HCT116 (cell line): ENCODE measurements at regions not wholly inside any gene's neighbourhood (a gene's known extent, or its start where the extent isn't known, plus 50 kb on each side); places are given as distances from the start of the nearest gene placed in this dataset.

Experiments
- ATAC-seq: fragments of 200-7000 bp; cut with Tn5 transposase; 2 replicates; pipeline ENCODE4 v1.9.1; 2020; ENCODE audit warnings: mild to moderate bottlenecking, moderate library complexity
- BruUV-seq: library from RNA; stranded (reverse); fragments of 400-500 nt; replicated peaks from 2 replicates; lab custom pipeline; 2021; lab: Mats Ljungman, UMichigan
- CTCF ChIA-PET: fragments of 300-600 bp; sonication (Branson Sonifier 250); formaldehyde crosslinking; loops from one replicate; lab custom pipeline; 2021; ENCODE audit warnings: antibody characterized with exemption; lab: Charles Lee
- POLR2A ChIA-PET: fragments of 300-600, 350-600 bp; sonication (Branson Sonifier 250); formaldehyde crosslinking; loops from one replicate; lab custom pipeline; 2021; ENCODE audit warnings: antibody characterized with exemption; lab: Charles Lee
- RAD21 ChIA-PET, 2 experiments: fragments of 300-600 bp; sonication (Branson Sonifier 250); formaldehyde crosslinking; loops; one replicate each; lab custom pipeline; 2023; ENCODE audit warnings: low total read pairs in 2 of 2; ENCODE audit not compliant: uncharacterized antibody in 2 of 2, unreplicated experiment in 2 of 2, low non-redundant PET in 1 of 2; lab: Charles Lee
- DNase-seq: peaks from one replicate; pipeline ENCODE4 v3.0.0-alpha.2; 2010; ENCODE audit warnings: low read depth, low spot score
- H2AFZ ChIP-seq: fragments of 200-600 bp; shearing (Covaris generic), sonication (generic); 2 replicates; pipeline ENCODE4 v1.6.1; 2017; ENCODE audit warnings: low read depth, mixed run types, mixed read lengths, antibody characterized with exemption, low read length; ENCODE audit not compliant: poor library complexity, severe bottlenecking
- H3K27ac ChIP-seq: 2 replicates; pipeline ENCODE4 v1.5.1; 2012; ENCODE audit warnings: low read depth, low read length
- H3K27me3 ChIP-seq: fragments of 200-600 bp; sonication (generic); 2 replicates; pipeline ENCODE4 v1.6.1; 2016; ENCODE audit warnings: mixed run types, low read length, mixed read lengths; ENCODE audit not compliant: insufficient read depth
- H3K36me3 ChIP-seq, 2 experiments: fragments of 200-500 bp in 1 of 2; fragments of 200-600 bp in 1 of 2; sonication (Bioruptor generic) in 1 of 2; sonication (generic) in 1 of 2; 2 replicates each; pipeline versions ENCODE4 v1.5.1 to v1.6.1; 2014 to 2016; ENCODE audit warnings: low read length in 2 of 2, inconsistent platforms in 1 of 2, mixed read lengths in 1 of 2, mixed run types in 1 of 2; ENCODE audit not compliant: insufficient read depth in 2 of 2, control insufficient read depth in 1 of 2
- H3K4me1 ChIP-seq, 2 experiments: fragments of 200-600 bp in 1 of 2; sonication (generic) in 1 of 2; 2 replicates each; pipeline versions ENCODE4 v1.5.1 to v1.6.1; 2012 to 2017; ENCODE audit warnings: low read length in 2 of 2, inconsistent platforms in 1 of 2, mild to moderate bottlenecking in 1 of 2, mixed read lengths in 1 of 2, mixed run types in 1 of 2, moderate library complexity in 1 of 2; ENCODE audit not compliant: insufficient read depth in 2 of 2, control insufficient read depth in 1 of 2
- H3K4me2 ChIP-seq: fragments of 200-600 bp; sonication (generic); 2 replicates; pipeline ENCODE4 v1.6.1; 2017; ENCODE audit warnings: mixed run types, low read length, mixed read lengths
- H3K4me3 ChIP-seq, 2 experiments: fragments of 200-600 bp in 1 of 2; sonication (generic) in 1 of 2; replicated peaks in 1 of 2; 2 replicates each; pipeline ENCODE4 v1.5.1; 2011 to 2016; ENCODE audit warnings: low read length in 2 of 2, control low read depth in 1 of 2, low read depth in 1 of 2, mild to moderate bottlenecking in 1 of 2, mixed read lengths in 1 of 2, mixed run types in 1 of 2
- H3K79me2 ChIP-seq: fragments of 200-600 bp; sonication (generic); 2 replicates; pipeline ENCODE4 v1.6.1; 2017; ENCODE audit warnings: mild to moderate bottlenecking, mixed run types, low read length, moderate library complexity, mixed read lengths; ENCODE audit not compliant: insufficient read depth
- H3K9ac ChIP-seq: fragments of 200-600 bp; sonication (generic); 2 replicates; pipeline ENCODE4 v1.6.1; 2016; ENCODE audit warnings: low read length, mixed read lengths
- H3K9me2 ChIP-seq: fragments of 200-600 bp; sonication (generic), shearing (Covaris generic); 2 replicates; pipeline ENCODE4 v1.6.1; 2017; ENCODE audit warnings: mixed run types, mild to moderate bottlenecking, moderate library complexity; ENCODE audit not compliant: insufficient read depth
- H3K9me3 ChIP-seq, 2 experiments: fragments of 200-500 bp in 1 of 2; fragments of 200-600 bp in 1 of 2; sonication (Bioruptor generic) in 1 of 2; sonication (generic) in 1 of 2; 2 replicates each; pipeline ENCODE4 v1.6.1; 2014 to 2017; ENCODE audit warnings: low read length in 2 of 2, mixed read lengths in 2 of 2, inconsistent platforms in 1 of 2, low read depth in 1 of 2, mild to moderate bottlenecking in 1 of 2, mixed run types in 1 of 2, moderate library complexity in 1 of 2; ENCODE audit not compliant: control insufficient read depth in 1 of 2, insufficient read depth in 1 of 2
- H4K20me1 ChIP-seq: fragments of 200-600 bp; sonication (generic), shearing (Covaris generic); 2 replicates; pipeline ENCODE4 v1.6.1; 2017; ENCODE audit warnings: mixed run types, mild to moderate bottlenecking, moderate library complexity; ENCODE audit not compliant: insufficient read depth
- ELF1 ChIP-seq: IDR thresholded peaks from 2 replicates; pipeline ENCODE4 v1.6.1; 2012; ENCODE audit warnings: low read depth, borderline replicate concordance
- EZH2phosphoT487 ChIP-seq: fragments of 200-600 bp; IDR thresholded peaks from 2 replicates; pipeline ENCODE4 v1.6.1; 2018; ENCODE audit warnings: antibody characterized with exemption, borderline replicate concordance
- FOSL1 ChIP-seq: IDR thresholded peaks from 2 replicates; pipeline ENCODE4 v1.6.1; 2012; ENCODE audit warnings: low read depth
- POLR2A ChIP-seq: IDR thresholded peaks from 2 replicates; pipeline ENCODE4 v1.7.0; 2011; ENCODE audit warnings: borderline replicate concordance; ENCODE audit not compliant: insufficient read depth, insufficient read length; ENCODE audit errors: extremely low read depth
- SP1 ChIP-seq: IDR thresholded peaks from 2 replicates; pipeline ENCODE4 v1.6.1; 2012; ENCODE audit warnings: low read depth
- intact Hi-C: fragments of 100-400 bp; cut with micrococcal nuclease; formaldehyde crosslinking; loops from 2 replicates; pipeline ENCODE4 v1.10.0; 2022
- TF ChIP-seq, protein P1 (sequence below), 3 experiments: fragments of 200-600 bp in 1 of 3; sonication (generic) in 1 of 3; IDR thresholded peaks in 2 of 3; conservative IDR thresholded peaks in 1 of 3; 2 replicates each; pipeline ENCODE4 v1.5.1; 2012 to 2017; ENCODE audit warnings: low read depth in 2 of 3, low read length in 2 of 3, antibody characterized with exemption in 1 of 3, borderline replicate concordance in 1 of 3, control low read depth in 1 of 3, mild to moderate bottlenecking in 1 of 3, mixed read lengths in 1 of 3, mixed run types in 1 of 3, moderate library complexity in 1 of 3; ENCODE audit not compliant: insufficient read depth in 1 of 3
- TF ChIP-seq, protein P2 (sequence below): IDR thresholded peaks from 2 replicates; pipeline ENCODE4 v1.6.1; 2012; ENCODE audit warnings: low read depth

DNA sequence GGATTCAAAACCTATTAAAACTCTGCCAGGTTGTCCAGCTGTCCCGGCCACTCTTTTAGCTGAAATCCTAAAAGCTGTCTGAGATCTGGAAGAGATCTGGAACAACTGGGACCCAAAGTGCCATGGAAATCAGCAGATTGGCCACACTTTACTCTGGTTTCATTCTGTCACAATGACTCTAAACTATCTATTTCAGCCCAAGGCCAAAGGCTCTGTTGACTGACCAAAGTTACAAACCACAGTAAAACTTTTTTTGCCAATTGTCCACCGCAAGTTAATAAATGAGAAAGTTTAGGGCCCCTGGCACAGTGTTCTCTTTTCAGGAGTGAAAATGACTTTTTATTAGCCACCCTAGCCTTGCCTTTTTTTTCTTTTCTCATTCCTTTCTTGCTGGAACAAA, 113.4 kb upstream of the CPM start:
- CTCF ChIA-PET, result no interaction called here
- RAD21 ChIA-PET, result no interaction called here

More for the DNA sequence above, 113.4 kb upstream of the CPM start:
- POLR2A ChIA-PET, result no interaction called here
- peaks cover 0 to 8% of the 10 kb centered on the region in 2 experiments; a peak in 1 of 4 replicates for H3K4me1 ChIP-seq
- no peak for DNase-seq
- no peaks in the 10 kb centered on the region for H3K9me3 ChIP-seq
- no peak for ATAC-seq
- H3K27ac ChIP-seq, result no peak overlapping the region
- BruUV-seq, result no TSS peak
- H3K9me2 ChIP-seq, result no peaks in the 10 kb centered on the region
- H2AFZ ChIP-seq, result no peak overlapping the region
- H3K27me3 ChIP-seq, result no peaks in the 10 kb centered on the region
- TF ChIP-seq, protein P1, sequence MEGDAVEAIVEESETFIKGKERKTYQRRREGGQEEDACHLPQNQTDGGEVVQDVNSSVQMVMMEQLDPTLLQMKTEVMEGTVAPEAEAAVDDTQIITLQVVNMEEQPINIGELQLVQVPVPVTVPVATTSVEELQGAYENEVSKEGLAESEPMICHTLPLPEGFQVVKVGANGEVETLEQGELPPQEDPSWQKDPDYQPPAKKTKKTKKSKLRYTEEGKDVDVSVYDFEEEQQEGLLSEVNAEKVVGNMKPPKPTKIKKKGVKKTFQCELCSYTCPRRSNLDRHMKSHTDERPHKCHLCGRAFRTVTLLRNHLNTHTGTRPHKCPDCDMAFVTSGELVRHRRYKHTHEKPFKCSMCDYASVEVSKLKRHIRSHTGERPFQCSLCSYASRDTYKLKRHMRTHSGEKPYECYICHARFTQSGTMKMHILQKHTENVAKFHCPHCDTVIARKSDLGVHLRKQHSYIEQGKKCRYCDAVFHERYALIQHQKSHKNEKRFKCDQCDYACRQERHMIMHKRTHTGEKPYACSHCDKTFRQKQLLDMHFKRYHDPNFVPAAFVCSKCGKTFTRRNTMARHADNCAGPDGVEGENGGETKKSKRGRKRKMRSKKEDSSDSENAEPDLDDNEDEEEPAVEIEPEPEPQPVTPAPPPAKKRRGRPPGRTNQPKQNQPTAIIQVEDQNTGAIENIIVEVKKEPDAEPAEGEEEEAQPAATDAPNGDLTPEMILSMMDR (IDR thresholded peaks at IDR 0.05 in 2 of 3, conservative IDR thresholded peaks at IDR 0.05 in 1 of 3; ENCODE audit: borderline replicate concordance in 1 of 3, insufficient read depth in 1 of 3, low read depth in 2 of 3, low read length in 2 of 3), result no peak
- TF ChIP-seq FOSL1 (no peak), POLR2A (no peak), ELF1 (no peak), SP1 (no peak), EZH2phosphoT487 (no peak)
- TF ChIP-seq, protein P2, sequence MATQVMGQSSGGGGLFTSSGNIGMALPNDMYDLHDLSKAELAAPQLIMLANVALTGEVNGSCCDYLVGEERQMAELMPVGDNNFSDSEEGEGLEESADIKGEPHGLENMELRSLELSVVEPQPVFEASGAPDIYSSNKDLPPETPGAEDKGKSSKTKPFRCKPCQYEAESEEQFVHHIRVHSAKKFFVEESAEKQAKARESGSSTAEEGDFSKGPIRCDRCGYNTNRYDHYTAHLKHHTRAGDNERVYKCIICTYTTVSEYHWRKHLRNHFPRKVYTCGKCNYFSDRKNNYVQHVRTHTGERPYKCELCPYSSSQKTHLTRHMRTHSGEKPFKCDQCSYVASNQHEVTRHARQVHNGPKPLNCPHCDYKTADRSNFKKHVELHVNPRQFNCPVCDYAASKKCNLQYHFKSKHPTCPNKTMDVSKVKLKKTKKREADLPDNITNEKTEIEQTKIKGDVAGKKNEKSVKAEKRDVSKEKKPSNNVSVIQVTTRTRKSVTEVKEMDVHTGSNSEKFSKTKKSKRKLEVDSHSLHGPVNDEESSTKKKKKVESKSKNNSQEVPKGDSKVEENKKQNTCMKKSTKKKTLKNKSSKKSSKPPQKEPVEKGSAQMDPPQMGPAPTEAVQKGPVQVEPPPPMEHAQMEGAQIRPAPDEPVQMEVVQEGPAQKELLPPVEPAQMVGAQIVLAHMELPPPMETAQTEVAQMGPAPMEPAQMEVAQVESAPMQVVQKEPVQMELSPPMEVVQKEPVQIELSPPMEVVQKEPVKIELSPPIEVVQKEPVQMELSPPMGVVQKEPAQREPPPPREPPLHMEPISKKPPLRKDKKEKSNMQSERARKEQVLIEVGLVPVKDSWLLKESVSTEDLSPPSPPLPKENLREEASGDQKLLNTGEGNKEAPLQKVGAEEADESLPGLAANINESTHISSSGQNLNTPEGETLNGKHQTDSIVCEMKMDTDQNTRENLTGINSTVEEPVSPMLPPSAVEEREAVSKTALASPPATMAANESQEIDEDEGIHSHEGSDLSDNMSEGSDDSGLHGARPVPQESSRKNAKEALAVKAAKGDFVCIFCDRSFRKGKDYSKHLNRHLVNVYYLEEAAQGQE, result no peak
- H3K9ac ChIP-seq, result no peak overlapping the region
- no peaks in the 10 kb centered on the region for H3K79me2 ChIP-seq
- H3K4me2 ChIP-seq, result no peak overlapping the region
- H4K20me1 ChIP-seq, result no peaks in the 10 kb centered on the region
- no peak overlapping the region for H3K4me3 ChIP-seq
- H3K36me3 ChIP-seq, result no peaks in the 10 kb centered on the region
- intact Hi-C loops, result no loop called here
